IMR-90 (cell line): ENCODE measurements at regions not wholly inside any gene's neighbourhood (a gene's known extent, or its start where the extent isn't known, plus 50 kb on each side); places are given as distances from the start of the nearest gene placed in this dataset.

Source experiments
- ATAC-seq: fragments of 200-7000 bp; cut with Tn5 transposase; 2 replicates; pipeline ENCODE4 v1.9.1; 2020; ENCODE audit warnings: low read depth, mild to moderate bottlenecking, moderate library complexity
- BruUV-seq: library from RNA; stranded (reverse); fragments of 400-500 nt; replicated peaks from 2 replicates; lab custom pipeline; 2021; lab: Mats Ljungman, UMichigan
- CTCF ChIA-PET: fragments of 300-600 bp; formaldehyde crosslinking; extraction: SDS; loops from one replicate; lab custom pipeline; 2021; ENCODE audit warnings: antibody characterized with exemption; lab: Yijun Ruan, JAX
- POLR2A ChIA-PET: fragments of 300-600 bp; sonication (Branson Sonifier 250); formaldehyde crosslinking; loops from one replicate; lab custom pipeline; 2022; ENCODE audit warnings: antibody characterized with exemption; ENCODE audit not compliant: unreplicated experiment; lab: Charles Lee
- DNase-seq: peaks from one replicate; pipeline ENCODE4 v3.0.0; 2013
- H2AFZ ChIP-seq: replicated peaks from 2 replicates; pipeline ENCODE3; 2013; ENCODE audit warnings: low read length, mild to moderate bottlenecking; ENCODE audit not compliant: poor library complexity
- H2AK5ac ChIP-seq: 2 replicates; pipeline ENCODE4 v1.6.1; 2013; ENCODE audit warnings: low read depth, low read length, inconsistent platforms
- H2AK9ac ChIP-seq: replicated peaks from 2 replicates; pipeline ENCODE3; 2013; ENCODE audit warnings: mild to moderate bottlenecking, low read depth, low read length, moderate library complexity; ENCODE audit not compliant: poor library complexity
- H2BK120ac ChIP-seq: 2 replicates; pipeline ENCODE4 v1.6.1; 2013; ENCODE audit warnings: low read depth, low read length, inconsistent platforms
- H2BK15ac ChIP-seq: 3 replicates; pipeline ENCODE4 v1.6.1; 2013; ENCODE audit warnings: low read depth, low read length, inconsistent platforms
- H2BK20ac ChIP-seq: 2 replicates; pipeline ENCODE4 v1.6.1; 2013; ENCODE audit warnings: low read depth, mild to moderate bottlenecking, inconsistent platforms, low read length, moderate library complexity
- H2BK5ac ChIP-seq: 2 replicates; pipeline ENCODE4 v1.6.1; 2013; ENCODE audit warnings: mild to moderate bottlenecking, low read depth, low read length, inconsistent platforms; ENCODE audit not compliant: poor library complexity, severe bottlenecking
- H3K14ac ChIP-seq: replicated peaks from 2 replicates; pipeline ENCODE4 v1.6.1; 2013; ENCODE audit warnings: low read depth, low read length, inconsistent platforms
- H3K18ac ChIP-seq: 2 replicates; pipeline ENCODE4 v1.6.1; 2013; ENCODE audit warnings: low read depth, low read length, control low read depth
- H3K23ac ChIP-seq: 2 replicates; pipeline ENCODE4 v1.6.1; 2013; ENCODE audit warnings: low read depth, low read length, inconsistent platforms
- H3K27ac ChIP-seq: 2 replicates; pipeline ENCODE4 v1.5.1; 2013; ENCODE audit warnings: mild to moderate bottlenecking, control low read depth, low read length; ENCODE audit not compliant: insufficient read depth
- H3K27me3 ChIP-seq: 2 replicates; pipeline ENCODE4 v1.6.1; 2013; ENCODE audit warnings: low read length; ENCODE audit not compliant: control insufficient read depth, insufficient read depth
- H3K36me3 ChIP-seq: 2 replicates; pipeline ENCODE4 v1.6.1; 2013; ENCODE audit warnings: low read length, mixed read lengths; ENCODE audit not compliant: control insufficient read depth, insufficient read depth
- H3K4ac ChIP-seq: 2 replicates; pipeline ENCODE4 v1.6.1; 2013; ENCODE audit warnings: low read depth, low read length, inconsistent platforms
- H3K4me1 ChIP-seq: 2 replicates; pipeline ENCODE4 v1.6.1; 2013; ENCODE audit warnings: low read length, mixed read lengths; ENCODE audit not compliant: control insufficient read depth, insufficient read depth
- H3K4me2 ChIP-seq: 2 replicates; pipeline ENCODE4 v1.6.1; 2013; ENCODE audit warnings: low read depth, mild to moderate bottlenecking, control low read depth, low read length, moderate library complexity
- H3K4me3 ChIP-seq: 2 replicates; pipeline ENCODE4 v1.5.1; 2013; ENCODE audit warnings: low read depth, mild to moderate bottlenecking, control low read depth, low read length, moderate library complexity; ENCODE audit not compliant: insufficient read depth
- H3K56ac ChIP-seq: 2 replicates; pipeline ENCODE4 v1.6.1; 2013; ENCODE audit warnings: low read length, inconsistent platforms; ENCODE audit not compliant: insufficient read depth; ENCODE audit errors: extremely low read depth
- H3K79me1 ChIP-seq, 2 experiments: 2 replicates each; pipeline ENCODE4 v1.6.1; 2013; ENCODE audit warnings: low read length in 2 of 2, inconsistent platforms in 1 of 2, low read depth in 1 of 2
- H3K9ac ChIP-seq: 2 replicates; pipeline ENCODE4 v1.6.1; 2013; ENCODE audit warnings: low read depth, low read length, control low read depth
- H3K9me1 ChIP-seq: 2 replicates; pipeline ENCODE4 v1.6.1; 2013; ENCODE audit warnings: low read length, inconsistent platforms; ENCODE audit not compliant: insufficient read depth
- H3K9me3 ChIP-seq: 2 replicates; pipeline ENCODE4 v1.6.1; 2013; ENCODE audit warnings: low read length; ENCODE audit not compliant: control insufficient read depth, insufficient read depth
- H4K20me1 ChIP-seq: 2 replicates; pipeline ENCODE4 v1.6.1; 2013; ENCODE audit warnings: low read length, inconsistent platforms; ENCODE audit not compliant: insufficient read depth
- H4K5ac ChIP-seq: 2 replicates; pipeline ENCODE4 v1.6.1; 2013; ENCODE audit warnings: mild to moderate bottlenecking, low read depth, low read length, control low read depth
- H4K8ac ChIP-seq, 2 experiments: 2 replicates each; pipeline ENCODE4 v1.6.1; 2013; ENCODE audit warnings: low read depth in 2 of 2, low read length in 2 of 2, control low read depth in 1 of 2, inconsistent platforms in 1 of 2
- H4K91ac ChIP-seq: 2 replicates; pipeline ENCODE4 v1.6.1; 2013; ENCODE audit warnings: low read depth, low read length, inconsistent platforms; ENCODE audit not compliant: insufficient read depth
- CEBPB ChIP-seq: IDR thresholded peaks from 2 replicates; pipeline ENCODE4 v1.6.1; 2012; ENCODE audit warnings: low read depth, low read length, improper control_type of control experiment
- CHD1 ChIP-seq: IDR thresholded peaks from 2 replicates; pipeline ENCODE4 v1.6.1; 2012; ENCODE audit warnings: low read depth, low read length, improper control_type of control experiment
- CTCF ChIP-seq: conservative IDR thresholded peaks from 2 replicates; pipeline ENCODE4 v1.5.1; 2012; ENCODE audit warnings: mild to moderate bottlenecking, low read depth, low read length, improper control_type of control experiment
- ELK1 ChIP-seq: fragments of 150-350 bp; IDR thresholded peaks from 2 replicates; pipeline ENCODE4 v1.6.1; 2016; ENCODE audit warnings: low read depth, mild to moderate bottlenecking, low read length, moderate library complexity, borderline replicate concordance
- FOS ChIP-seq: fragments of 150-350 bp; IDR thresholded peaks from 2 replicates; pipeline ENCODE4 v1.6.1; 2016; ENCODE audit warnings: low read depth, low read length
- MXI1 ChIP-seq: IDR thresholded peaks from 2 replicates; pipeline ENCODE4 v1.6.1; 2012; ENCODE audit warnings: low read depth, mild to moderate bottlenecking, low read length, moderate library complexity, borderline replicate concordance
- NFE2L2 ChIP-seq: fragments of 150-350 bp; IDR thresholded peaks from 2 replicates; pipeline ENCODE4 v1.6.1; 2016; ENCODE audit warnings: low read depth, mild to moderate bottlenecking, low read length
- POLR2A ChIP-seq: IDR thresholded peaks from 2 replicates; pipeline ENCODE4 v1.6.1; 2012; ENCODE audit warnings: mild to moderate bottlenecking, low read depth, low read length
- RAD21 ChIP-seq: IDR thresholded peaks from 2 replicates; pipeline ENCODE4 v1.6.1; 2012; ENCODE audit warnings: low read length, improper control_type of control experiment
- SMC3 ChIP-seq: fragments of 150-350 bp; IDR thresholded peaks from 2 replicates; pipeline ENCODE4 v1.6.1; 2016; ENCODE audit warnings: low read depth, mild to moderate bottlenecking, antibody characterized with exemption, low read length, moderate library complexity
- USF2 ChIP-seq: fragments of 150-350 bp; IDR thresholded peaks from 2 replicates; pipeline ENCODE4 v1.6.1; 2017; ENCODE audit warnings: mild to moderate bottlenecking, antibody characterized with exemption, low read length, low read depth
- WGBS, 2 experiments: methylation state at CpG; one replicate each; pipeline versions ENCODE4 v1.1.5 to v1.1.7; 2013; ENCODE audit warnings: missing lambda C conversion rate in 2 of 2; ENCODE audit not compliant: insufficient read length in 1 of 2; ENCODE audit errors: extremely low coverage in 2 of 2; 5-methylcytosine and 5-hydroxymethylcytosine counted together
- dilution Hi-C: fragments of 300-500 bp; cut with HindIII; formaldehyde crosslinking; loops from one replicate; pipeline ENCODE4 v1.14.3; 2018; ENCODE audit warnings: low sequenced_read_pairs; ENCODE audit not compliant: unreplicated experiment
- in situ Hi-C: fragments of 300-500 bp; cut with MboI; formaldehyde crosslinking; loops from 3 replicates; pipeline ENCODE4 v1.14.3; 2019; ENCODE audit warnings: low sequenced_read_pairs, inconsistent platforms, mixed read lengths
- intact Hi-C: fragments of 100-400 bp; cut with micrococcal nuclease; formaldehyde crosslinking; loops from 2 replicates; pipeline ENCODE4 v1.10.0; 2022

DNA sequence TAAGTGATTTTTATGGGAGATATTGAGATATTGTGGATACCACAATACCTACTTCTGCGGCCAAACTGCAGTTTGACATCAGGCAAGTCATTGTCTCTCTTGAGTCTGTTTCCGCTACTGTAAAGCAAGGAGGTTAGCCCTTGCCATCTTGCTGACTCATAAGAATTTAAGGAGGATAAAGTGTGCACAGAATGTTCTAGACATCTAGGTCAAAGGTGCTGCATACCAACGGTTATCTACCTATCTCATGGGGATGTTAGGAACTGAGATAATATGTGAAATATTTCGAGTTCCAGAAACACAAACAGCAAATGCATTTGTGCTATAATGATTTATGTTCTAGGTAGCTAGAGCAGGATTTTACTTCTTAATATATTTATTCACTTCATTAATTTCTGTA lies 211.5 kb upstream of the NR3C2 start:
- Histone ChIP-seq H3K27me3 (no peaks in the 10 kb centered on the region), H3K9me3 (no peaks in the 10 kb centered on the region), H2BK5ac (no peak overlapping the region), H2AFZ (no peak overlapping the region), H4K91ac (no peak overlapping the region), H3K18ac (no peak overlapping the region), H4K5ac (no peak overlapping the region), H2AK5ac (no peak overlapping the region), H4K20me1 (no peaks in the 10 kb centered on the region), H3K9ac (no peak overlapping the region), H3K4ac (no peak overlapping the region), H3K4me2 (no peak overlapping the region), H3K23ac (no peak overlapping the region), H3K4me3 (no peak overlapping the region), H4K8ac (no peak overlapping the region), H3K14ac (no peak overlapping the region), H3K56ac (no peak overlapping the region), H3K27ac (no peak overlapping the region), H2BK120ac (no peak overlapping the region), H2BK15ac (no peak overlapping the region), H2AK9ac (no peak overlapping the region), H3K79me1 (no peaks in the 10 kb centered on the region), H3K9me1 (no peaks in the 10 kb centered on the region), H3K36me3 (no peaks in the 10 kb centered on the region), H3K4me1 (no peaks in the 10 kb centered on the region), H2BK20ac (no peak overlapping the region)
- intact Hi-C loops (no loop called here), dilution Hi-C loops (no loop called here), in situ Hi-C loops (no loop called here)
- ATAC-seq (no peak), DNase-seq (no peak)
- TF ChIP-seq POLR2A: no peak
- TF ChIP-seq USF2: no peak
- TF ChIP-seq MXI1: no peak
- no peak for TF ChIP-seq CEBPB
- no peak for TF ChIP-seq NFE2L2
- TF ChIP-seq FOS: no peak
- no peak for TF ChIP-seq CHD1
- no peak for TF ChIP-seq CTCF
- no peak for TF ChIP-seq SMC3
- TF ChIP-seq ELK1: no peak
- no peak for TF ChIP-seq RAD21
- no TSS peak for BruUV-seq
- WGBS, 2 experiments: no CpG with 5 or more reads among the region's 4 CpGs
- CTCF ChIA-PET: no interaction called here
- POLR2A ChIA-PET: no interaction called here
